ENCODE measurements at regions not wholly inside any gene's neighbourhood (a gene's known extent, or its start where the extent isn't known, plus 50 kb on each side); places are given as distances from the start of the nearest gene placed in this dataset.

DNA sequence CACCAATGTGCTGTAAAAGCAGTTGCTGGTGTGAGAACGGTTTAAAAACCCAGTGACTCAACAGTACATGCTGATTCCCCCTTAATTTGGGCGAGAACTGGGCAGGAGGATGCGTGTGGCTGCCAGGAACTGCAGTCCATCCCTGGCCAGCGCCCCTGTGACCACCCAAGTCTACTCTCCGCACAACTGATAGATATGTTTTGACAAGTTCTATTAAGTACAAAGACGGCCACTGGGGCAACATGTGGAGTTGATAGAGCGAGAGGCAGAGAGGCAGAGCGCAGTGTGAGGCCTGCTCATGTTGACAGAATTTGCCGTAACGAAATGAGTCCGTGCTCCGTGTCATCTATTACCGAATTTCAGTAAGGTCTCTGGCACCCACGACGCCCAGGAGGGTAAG lies 855.0 kb downstream of the BCL11B start:
- FAIRE-seq (no peak), DNase-seq (no peak)
- H3K27me3 ChIP-seq (ENCODE audit: control insufficient read depth, insufficient read depth, low read length): no peaks in the 10 kb centered on the region
- H3K36me3 ChIP-seq (ENCODE audit: control insufficient read depth in 2 of 3, insufficient read depth in 3 of 3, low read length in 3 of 3): no peaks in the 10 kb centered on the region
- H3K27ac ChIP-seq (ENCODE audit: low read depth in 2 of 2, low read length in 2 of 2): no peak overlapping the region
- no peak overlapping the region for H3K4me3 ChIP-seq (ENCODE audit: low read length in 3 of 3)
- H3K4me1 ChIP-seq (ENCODE audit: control insufficient read depth in 2 of 3, insufficient read depth in 2 of 3, low read depth in 1 of 3, low read length in 3 of 3): no peaks in the 10 kb centered on the region
- intact Hi-C loops (cut with DNase I): no loop called here
- no peaks in the 10 kb centered on the region for H3K9me3 ChIP-seq (ENCODE audit: control insufficient read depth in 2 of 3, insufficient read depth in 1 of 3, low read length in 3 of 3)
- H3K9ac ChIP-seq (ENCODE audit: low read length in 3 of 3): no peak overlapping the region
- TF ChIP-seq, protein P1, sequence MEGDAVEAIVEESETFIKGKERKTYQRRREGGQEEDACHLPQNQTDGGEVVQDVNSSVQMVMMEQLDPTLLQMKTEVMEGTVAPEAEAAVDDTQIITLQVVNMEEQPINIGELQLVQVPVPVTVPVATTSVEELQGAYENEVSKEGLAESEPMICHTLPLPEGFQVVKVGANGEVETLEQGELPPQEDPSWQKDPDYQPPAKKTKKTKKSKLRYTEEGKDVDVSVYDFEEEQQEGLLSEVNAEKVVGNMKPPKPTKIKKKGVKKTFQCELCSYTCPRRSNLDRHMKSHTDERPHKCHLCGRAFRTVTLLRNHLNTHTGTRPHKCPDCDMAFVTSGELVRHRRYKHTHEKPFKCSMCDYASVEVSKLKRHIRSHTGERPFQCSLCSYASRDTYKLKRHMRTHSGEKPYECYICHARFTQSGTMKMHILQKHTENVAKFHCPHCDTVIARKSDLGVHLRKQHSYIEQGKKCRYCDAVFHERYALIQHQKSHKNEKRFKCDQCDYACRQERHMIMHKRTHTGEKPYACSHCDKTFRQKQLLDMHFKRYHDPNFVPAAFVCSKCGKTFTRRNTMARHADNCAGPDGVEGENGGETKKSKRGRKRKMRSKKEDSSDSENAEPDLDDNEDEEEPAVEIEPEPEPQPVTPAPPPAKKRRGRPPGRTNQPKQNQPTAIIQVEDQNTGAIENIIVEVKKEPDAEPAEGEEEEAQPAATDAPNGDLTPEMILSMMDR (IDR thresholded peaks at IDR 0.05; ENCODE audit: borderline replicate concordance, extremely low read depth, insufficient read depth): no peak

DNA sequence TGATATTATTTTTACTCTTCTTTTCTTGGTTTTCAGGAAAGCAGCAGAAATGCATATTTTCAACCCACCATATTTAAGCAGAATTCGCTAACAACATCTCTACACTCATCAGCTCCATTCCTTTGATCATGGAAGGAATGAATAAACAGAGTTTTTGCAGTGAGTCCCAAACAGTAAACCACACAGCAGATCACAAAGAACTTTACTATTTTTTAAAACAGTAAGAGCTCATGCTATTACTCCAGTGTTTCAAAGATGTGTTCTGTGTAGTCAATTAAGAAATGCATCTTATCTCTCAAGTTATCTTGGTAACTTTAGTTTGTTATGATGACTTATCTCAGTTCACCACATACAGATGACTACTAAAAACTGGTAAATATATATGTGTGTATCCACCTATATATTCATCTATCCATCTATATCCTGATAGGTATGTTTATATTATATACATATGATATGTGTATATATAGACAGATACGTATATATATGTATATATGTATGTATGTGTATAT lies 843.5 kb downstream of the BCL11B start:
- no peaks in the 10 kb centered on the region for H3K9me3 ChIP-seq (ENCODE audit: control insufficient read depth in 2 of 3, insufficient read depth in 1 of 3, low read length in 3 of 3)
- TF ChIP-seq, protein P1 (IDR thresholded peaks at IDR 0.05; ENCODE audit: borderline replicate concordance, extremely low read depth, insufficient read depth): no peak
- H3K9ac ChIP-seq (ENCODE audit: low read length in 3 of 3): no peak overlapping the region
- DNase-seq (no peak), FAIRE-seq (no peak)
- H3K4me3 ChIP-seq (ENCODE audit: low read length in 3 of 3): no peak overlapping the region
- no peaks in the 10 kb centered on the region for H3K27me3 ChIP-seq (ENCODE audit: control insufficient read depth, insufficient read depth, low read length)
- intact Hi-C loops (cut with DNase I): no loop called here
- H3K27ac ChIP-seq (ENCODE audit: low read depth in 2 of 2, low read length in 2 of 2): no peak overlapping the region
- no peaks in the 10 kb centered on the region for H3K4me1 ChIP-seq (ENCODE audit: control insufficient read depth in 2 of 3, insufficient read depth in 2 of 3, low read depth in 1 of 3, low read length in 3 of 3)
- no peaks in the 10 kb centered on the region for H3K36me3 ChIP-seq (ENCODE audit: control insufficient read depth in 2 of 3, insufficient read depth in 3 of 3, low read length in 3 of 3)

DNA sequence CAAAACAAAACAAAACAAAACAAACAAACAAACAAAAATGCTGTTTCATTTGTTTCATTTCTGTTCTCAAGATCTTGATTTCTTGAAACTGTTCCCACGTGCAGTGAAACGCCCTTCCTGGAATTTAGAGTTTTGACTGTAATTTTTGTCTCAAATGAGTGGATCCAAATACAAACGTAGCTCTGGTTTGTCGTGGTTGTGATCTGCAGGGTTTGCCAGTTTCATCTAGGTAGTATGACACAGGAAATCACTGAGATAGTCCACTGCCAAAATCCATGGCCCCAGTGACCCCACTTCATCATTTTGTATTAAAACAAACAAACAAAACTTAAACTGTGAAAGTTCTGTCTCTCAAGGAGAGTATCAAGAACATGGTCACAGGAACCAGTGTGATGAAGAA lies 838.6 kb downstream of the BCL11B start:
- TF ChIP-seq, protein P1 (IDR thresholded peaks at IDR 0.05; ENCODE audit: borderline replicate concordance, extremely low read depth, insufficient read depth): no peak
- intact Hi-C loops (cut with DNase I): no loop called here
- H3K9me3 ChIP-seq (ENCODE audit: control insufficient read depth in 2 of 3, insufficient read depth in 1 of 3, low read length in 3 of 3): peaks cover 0 to 6% (median 0%) of the 10 kb centered on the region in 3 donors
- H3K36me3 ChIP-seq (ENCODE audit: control insufficient read depth in 2 of 3, insufficient read depth in 3 of 3, low read length in 3 of 3): no peaks in the 10 kb centered on the region
- no peak for FAIRE-seq
- no peak overlapping the region for H3K9ac ChIP-seq (ENCODE audit: low read length in 3 of 3)
- no peak for DNase-seq
- H3K4me3 ChIP-seq (ENCODE audit: low read length in 3 of 3): no peak overlapping the region
- no peak overlapping the region for H3K27ac ChIP-seq (ENCODE audit: low read depth in 2 of 2, low read length in 2 of 2)
- H3K27me3 ChIP-seq (ENCODE audit: control insufficient read depth, insufficient read depth, low read length): no peaks in the 10 kb centered on the region
- no peaks in the 10 kb centered on the region for H3K4me1 ChIP-seq (ENCODE audit: control insufficient read depth in 2 of 3, insufficient read depth in 2 of 3, low read depth in 1 of 3, low read length in 3 of 3)

DNA sequence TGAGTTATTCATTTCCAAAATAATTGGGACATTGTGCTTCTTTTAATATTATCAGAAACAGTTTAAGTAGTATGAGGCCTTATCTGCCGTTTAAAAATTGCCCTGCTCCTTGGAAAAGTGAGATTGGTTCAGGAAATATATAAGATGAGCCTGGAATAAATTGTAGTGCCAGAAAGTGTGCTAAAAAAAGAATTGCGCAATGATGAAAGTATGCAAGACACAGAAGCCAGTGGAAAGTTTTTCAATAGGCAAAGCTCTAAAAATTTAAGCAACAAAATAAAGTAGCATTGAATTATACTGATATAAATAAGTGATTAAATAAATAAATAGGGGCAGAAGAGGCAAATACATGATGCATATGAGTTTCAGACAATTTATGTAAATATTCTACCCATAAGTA lies 834.9 kb downstream of the BCL11B start:
- Histone ChIP-seq H3K4me1 (ENCODE audit: control insufficient read depth in 2 of 3, insufficient read depth in 2 of 3, low read depth in 1 of 3, low read length in 3 of 3) (no peaks in the 10 kb centered on the region), H3K27ac (ENCODE audit: low read depth in 2 of 2, low read length in 2 of 2) (no peak overlapping the region), H3K9ac (ENCODE audit: low read length in 3 of 3) (no peak overlapping the region), H3K9me3 (ENCODE audit: control insufficient read depth in 2 of 3, insufficient read depth in 1 of 3, low read length in 3 of 3) (peaks cover 0 to 6% (median 0%) of the 10 kb centered on the region in 3 donors), H3K27me3 (ENCODE audit: control insufficient read depth, insufficient read depth, low read length) (no peaks in the 10 kb centered on the region), H3K4me3 (ENCODE audit: low read length in 3 of 3) (no peak overlapping the region), H3K36me3 (ENCODE audit: control insufficient read depth in 2 of 3, insufficient read depth in 3 of 3, low read length in 3 of 3) (no peaks in the 10 kb centered on the region)
- DNase-seq (no peak), FAIRE-seq (no peak)
- TF ChIP-seq, protein P1 (IDR thresholded peaks at IDR 0.05; ENCODE audit: borderline replicate concordance, extremely low read depth, insufficient read depth): no peak
- intact Hi-C loops (cut with DNase I): no loop called here

Data from kidney (tissue), 13 donors.